ENCODE measurements at regions not wholly inside any gene's neighbourhood (a gene's known extent, or its start where the extent isn't known, plus 50 kb on each side); places are given as distances from the start of the nearest gene placed in this dataset.

- DNase-seq, result no peak
Observed at GRCh38 chr6:56377295-56377694, 129.9 kb upstream of the COL21A1 start.

DNA sequence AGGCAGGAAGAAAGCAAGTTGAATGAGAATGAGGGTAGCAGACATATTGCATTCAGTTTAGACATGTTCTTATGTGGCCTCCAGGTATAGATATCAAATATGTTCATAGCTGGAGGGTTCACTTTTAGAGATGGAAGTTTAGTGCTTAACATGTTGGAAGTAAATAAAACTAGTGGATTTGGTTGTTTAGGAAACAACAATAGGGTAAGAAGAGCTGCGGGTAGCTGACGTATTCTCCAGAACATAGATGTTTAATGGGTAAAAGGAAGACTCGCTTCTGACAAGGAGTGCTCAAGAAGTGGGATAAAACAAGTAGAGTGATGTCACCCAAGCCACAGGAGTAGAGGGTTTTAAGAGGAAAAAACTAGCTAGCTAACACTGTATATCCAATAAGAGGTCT lies 128.4 kb upstream of the COL21A1 start:
- DNase-seq, result no peak

- no peak for DNase-seq
Observed at GRCh38 chr6:56374841-56375369, 127.5 kb upstream of the COL21A1 start.

DNA sequence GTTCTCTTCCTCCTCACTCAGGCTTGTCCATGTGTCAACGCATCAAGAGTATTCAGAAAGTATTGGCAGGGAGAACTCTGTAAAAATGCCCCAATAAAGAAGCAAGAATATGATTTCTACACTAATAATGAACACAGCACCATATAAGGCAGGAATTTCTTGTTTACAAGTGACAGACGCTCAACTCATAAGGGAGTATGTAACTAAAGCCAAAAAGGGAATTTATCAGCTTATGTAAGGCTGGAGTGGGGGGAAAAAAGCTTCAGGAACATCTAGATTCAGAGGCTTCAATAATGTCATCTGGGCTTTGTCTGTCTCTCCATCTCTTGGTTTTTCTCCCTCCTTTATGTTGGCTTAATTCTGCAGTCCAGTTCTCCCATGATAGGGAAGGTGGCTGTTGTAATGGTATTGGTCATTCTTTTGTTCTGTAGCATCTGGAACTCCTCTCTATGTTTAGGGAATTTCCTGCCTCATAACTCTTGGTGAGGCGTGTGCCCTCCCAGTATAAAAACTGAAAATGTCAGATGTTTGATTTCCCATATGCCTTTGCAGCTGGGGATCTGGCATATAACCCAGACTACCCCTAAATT lies 125.1 kb upstream of the COL21A1 start:
- no peak for DNase-seq

DNA sequence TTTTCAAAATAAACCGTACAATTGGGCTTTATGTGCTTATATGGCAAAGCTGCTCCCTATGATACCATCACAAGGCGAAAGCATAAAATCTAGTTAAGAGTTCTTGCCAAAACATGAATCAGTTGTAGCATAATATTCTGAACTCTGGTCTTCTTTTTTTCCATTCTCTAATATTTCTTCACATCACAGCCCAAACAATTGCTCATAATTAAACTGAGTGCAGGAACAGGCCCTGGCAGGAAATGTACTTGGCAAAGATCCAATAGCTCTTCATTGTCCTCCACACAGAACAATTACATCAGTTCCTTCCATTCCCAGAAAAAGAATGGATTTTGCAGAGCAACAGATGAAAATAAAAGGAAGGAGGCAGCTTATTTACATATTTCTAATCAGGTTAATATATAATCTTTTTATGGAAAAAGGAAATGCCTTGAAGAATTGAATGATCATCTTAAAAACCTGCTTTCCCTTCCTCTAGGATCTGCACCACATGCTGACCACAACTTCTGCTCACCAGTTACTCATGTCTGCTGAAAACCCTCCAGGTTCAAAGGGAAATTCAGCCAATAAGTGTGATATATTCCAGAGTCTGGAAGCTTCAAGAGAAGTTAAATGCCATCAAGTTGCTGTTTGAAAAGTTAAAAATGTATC lies 123.3 kb upstream of the COL21A1 start:
- peak; percentile 8 for DNase-seq

DNA sequence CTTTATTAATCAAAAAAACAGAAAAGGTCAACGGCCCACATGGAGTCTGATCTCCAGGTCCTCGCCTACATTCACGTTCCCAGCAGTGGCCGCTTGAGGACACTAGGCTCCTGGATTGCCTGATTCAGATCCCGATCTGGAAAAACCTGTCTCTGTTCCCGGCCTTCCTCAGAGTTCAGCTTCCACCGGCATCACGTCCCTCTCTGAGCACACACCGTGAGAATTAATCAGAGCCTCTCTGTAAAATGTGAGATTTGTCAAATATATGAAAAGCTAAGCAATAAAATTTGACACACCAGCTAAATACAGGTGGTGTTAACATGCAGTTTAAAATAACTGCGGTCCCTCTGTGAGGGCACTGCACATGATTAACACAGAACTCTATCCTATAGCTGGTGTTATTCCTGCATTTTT lies 122.8 kb upstream of the COL21A1 start:
- no peak for DNase-seq

- no peak for DNase-seq
Observed at GRCh38 chr6:56368491-56368890, 121.1 kb upstream of the COL21A1 start.

DNA sequence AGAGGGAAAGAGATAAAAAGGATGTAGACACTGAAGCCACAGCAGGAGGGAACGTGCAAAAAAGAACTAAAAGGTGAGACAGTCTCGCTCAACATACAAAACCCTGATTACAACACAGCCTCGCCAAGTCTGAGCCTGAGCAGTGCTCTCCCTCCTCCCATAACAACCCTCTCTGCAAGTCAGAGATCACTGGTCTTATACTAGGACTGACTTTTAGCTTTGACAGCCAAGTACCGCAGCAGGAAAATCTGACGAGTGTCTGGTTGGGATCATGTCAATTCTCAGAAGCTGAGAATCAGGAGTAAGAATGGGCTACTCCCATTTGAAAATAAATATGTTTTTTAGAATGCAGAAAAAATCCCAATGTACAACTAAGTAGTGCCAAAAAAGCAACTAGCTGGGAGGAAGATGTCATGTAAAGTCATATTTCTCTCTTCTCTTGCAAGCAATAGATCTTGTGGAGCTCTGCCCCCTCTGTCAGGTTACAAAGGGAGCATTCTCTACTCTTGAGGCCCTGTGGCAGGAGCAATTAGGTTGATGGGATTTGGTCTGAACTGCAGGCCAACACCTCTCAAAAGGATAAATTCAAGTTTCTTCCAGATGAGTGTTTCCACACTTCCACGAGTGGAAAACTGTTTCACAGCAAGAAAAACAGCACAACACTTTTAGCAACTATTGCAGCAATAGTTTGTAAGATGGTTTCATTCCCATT lies 118.9 kb upstream of the COL21A1 start:
- no peak for DNase-seq

DNA sequence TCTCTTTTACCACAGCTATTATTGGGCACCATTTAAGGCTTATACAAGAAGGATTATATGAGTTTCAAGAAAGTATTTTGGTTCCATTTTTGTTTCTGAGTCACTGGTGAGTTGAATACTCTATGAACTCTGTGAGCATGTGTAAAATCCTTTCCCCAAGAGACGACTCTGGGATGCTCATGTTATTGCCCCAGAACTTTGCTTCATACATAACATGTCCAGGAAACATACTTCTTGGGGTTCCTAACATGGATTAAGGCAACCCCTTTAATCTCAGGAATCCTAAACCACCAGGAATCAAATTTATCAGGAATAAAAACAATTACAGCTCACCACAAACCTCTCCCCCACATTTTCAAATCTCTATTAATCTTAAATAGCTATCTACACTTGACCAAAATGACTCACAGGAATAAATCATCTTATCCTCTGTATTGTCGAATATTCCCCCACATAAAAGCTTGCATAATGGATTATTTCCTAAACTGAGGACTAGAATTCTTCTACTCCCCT lies 117.5 kb upstream of the COL21A1 start:
- DNase-seq, result no peak

DNA sequence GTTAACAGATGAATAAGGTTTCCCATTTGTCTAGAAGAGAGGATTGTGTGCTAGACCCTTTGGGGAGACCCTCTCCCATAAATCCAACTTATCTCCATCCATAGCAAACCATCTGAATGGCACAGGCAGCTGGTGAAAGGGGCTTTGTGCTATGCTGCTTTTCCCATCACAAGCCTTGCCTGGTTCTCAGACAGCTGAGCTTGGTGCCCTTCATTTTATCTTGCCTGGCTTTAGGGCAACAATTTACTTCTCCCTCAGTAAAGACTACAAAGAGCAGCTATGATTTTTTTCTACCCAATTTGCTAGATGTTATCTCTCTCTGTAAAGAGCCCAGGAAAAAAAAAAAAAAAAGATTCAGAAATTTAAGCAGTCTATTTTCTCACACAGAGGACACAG lies 117.0 kb upstream of the COL21A1 start:
- DNase-seq, result no peak

DNA sequence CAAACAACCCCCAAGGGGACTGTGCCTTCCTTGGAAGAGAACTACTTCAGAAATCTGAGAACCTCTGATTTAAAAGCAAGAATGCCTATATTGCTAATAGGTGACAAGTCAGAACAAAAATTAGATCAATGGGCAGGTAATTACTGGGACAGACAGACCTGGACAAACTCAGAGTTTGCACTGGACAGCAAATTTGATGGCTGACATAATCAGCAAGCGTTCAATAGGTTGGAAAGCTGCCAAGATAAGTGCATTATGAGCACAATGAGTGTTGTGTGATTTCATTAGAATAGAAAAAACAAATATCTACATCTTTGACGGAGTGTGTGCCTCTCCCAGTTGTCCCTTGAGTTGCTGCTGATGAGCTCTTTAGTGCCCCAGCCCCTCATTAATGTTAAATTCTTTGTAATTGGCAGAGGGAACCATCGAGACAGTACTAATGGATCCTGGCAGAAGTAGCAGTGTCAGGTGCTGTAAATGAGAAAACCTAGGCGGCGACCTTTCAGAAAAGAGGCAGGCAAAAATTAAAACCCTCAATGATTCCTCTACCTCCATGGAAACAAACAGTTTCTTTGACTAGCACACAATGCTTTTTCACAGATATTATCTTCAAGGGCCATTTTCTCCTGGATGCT lies 116.5 kb upstream of the COL21A1 start:
- no peak for DNase-seq

GRCh38 chr6:56361812-56362211 lies 114.4 kb upstream of the COL21A1 start:
- no peak for DNase-seq

- DNase-seq, result peak; percentile 71
Observed at GRCh38 chr6:56359201-56359899, 112.0 kb upstream of the COL21A1 start.

DNA sequence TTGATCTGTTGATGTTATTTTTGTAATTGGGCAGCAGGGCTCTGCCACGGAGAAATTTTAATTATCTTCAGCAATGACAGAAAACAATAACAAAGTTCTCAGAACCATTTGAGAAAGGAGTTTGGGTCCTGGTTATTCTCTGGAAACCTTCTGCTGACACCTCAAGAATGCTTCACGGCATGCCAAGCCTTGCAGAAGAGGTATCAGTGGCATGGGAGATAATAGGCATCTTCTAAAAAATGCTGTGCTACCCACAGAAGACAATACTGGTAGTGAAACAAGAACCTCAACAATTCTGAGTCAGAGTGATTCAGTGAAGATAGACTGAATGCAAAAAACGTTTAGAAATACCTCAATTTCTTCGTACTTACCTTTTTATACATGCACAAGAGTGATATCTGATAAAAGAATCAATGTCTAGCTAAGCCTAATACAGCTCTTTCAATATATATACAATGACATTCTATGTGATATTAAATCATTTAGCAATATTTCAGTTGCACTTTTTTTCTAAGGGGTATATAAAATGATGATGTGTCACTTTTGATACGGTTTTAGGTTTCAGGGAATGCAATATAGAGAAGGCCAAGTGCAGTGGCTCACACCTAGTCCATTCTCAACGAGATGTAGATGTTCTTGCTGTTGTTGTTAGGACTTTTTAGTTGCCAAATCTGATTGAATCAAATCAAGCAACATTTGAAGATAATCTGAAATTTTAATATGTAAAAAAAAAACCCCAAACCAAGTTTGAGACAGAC lies 110.4 kb upstream of the COL21A1 start:
- DNase-seq, result no peak

DNA sequence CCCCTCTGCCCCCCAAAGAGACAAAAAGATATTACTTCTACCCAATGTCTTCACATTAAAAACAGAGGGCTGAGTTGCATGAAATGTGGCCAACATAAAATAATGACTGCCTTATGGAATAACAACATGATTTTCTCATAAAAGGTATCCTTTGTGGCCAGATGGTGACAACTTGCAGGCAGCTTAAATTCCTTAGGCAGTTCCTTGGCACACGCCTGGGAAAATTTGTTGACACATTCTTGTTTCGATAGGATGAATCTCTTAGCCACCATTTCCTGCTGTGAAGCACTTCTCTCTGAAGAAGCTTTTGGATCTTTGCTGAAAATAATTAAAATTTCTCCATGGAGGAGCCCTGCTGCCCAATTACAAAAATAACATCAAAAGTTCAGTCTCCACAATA lies 109.0 kb upstream of the COL21A1 start:
- no peak for DNase-seq

DNA sequence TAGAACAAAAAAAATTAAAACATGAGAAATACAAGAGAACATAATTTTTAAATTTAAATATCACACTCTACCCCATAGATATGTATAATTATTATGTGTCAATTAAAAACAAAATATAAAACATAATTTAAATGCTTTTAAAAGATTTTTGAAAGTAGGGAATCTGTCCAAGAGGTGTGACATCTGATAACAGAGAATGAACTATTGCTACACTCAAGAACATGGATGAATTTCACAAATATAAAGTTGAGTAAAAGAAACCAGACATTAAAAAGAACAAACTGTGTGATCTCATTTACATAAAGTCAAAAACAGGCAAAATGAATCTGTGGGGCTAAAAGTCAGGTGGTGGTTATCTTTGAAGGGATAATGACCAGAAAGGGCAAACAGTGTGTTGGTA lies 106.5 kb upstream of the COL21A1 start:
- no peak for DNase-seq

DNA sequence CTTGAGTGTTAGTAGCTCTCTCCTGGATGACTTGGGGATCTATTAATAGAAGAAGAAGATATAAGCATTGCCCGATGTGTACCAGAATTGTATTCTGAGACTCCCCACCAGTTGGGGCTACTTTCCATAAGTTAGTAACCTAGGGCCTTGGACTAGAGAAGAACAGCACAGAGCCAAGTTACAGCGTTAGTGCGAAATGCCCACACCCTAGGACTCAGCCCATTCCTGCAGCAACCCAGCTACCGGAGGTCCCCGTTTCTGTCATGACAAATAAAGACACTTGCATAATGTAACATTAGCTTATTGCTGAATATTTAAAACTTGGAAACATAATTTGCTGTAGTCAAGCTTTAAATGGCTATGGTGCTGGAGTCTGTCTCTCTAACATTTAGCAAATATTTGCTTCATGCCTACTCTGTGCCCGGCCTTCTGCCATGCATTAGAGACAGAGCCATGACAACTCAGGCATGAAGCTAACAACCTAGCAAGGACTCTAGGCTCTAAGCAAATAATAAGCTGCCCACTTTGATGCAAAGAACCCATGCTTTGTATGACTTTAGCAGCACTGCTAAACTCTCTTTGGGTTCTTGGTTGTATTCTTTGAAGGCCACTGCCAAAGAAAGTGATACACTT lies 103.4 kb upstream of the COL21A1 start:
- no peak for DNase-seq

GRCh38 chr6:56349194-56349593 lies 101.8 kb upstream of the COL21A1 start:
- DNase-seq, result no peak

GRCh38 chr6:56348578-56348977 lies 101.2 kb upstream of the COL21A1 start:
- DNase-seq, result no peak

- DNase-seq, result no peak
Observed at GRCh38 chr6:56347526-56347925, 100.1 kb upstream of the COL21A1 start.

GRCh38 chr6:56346958-56347357 lies 99.6 kb upstream of the COL21A1 start:
- no peak for DNase-seq
